SK-N-SH treated with all-trans-retinoic acid at 6 μM for 48 hours (cell line): ENCODE measurements at regions not wholly inside any gene's neighbourhood (a gene's known extent, or its start where the extent isn't known, plus 50 kb on each side); places are given as distances from the start of the nearest gene placed in this dataset.

Experiments used
- ATAC-seq: fragments of 200-7000 bp; cut with Tn5 transposase; 3 replicates; pipeline ENCODE4 v1.9.1; 2020; ENCODE audit warnings: mild to moderate bottlenecking, moderate library complexity
- ARNTL ChIP-seq: fragments of 450-650 bp; formaldehyde crosslinking; IDR thresholded peaks from 2 replicates; pipeline ENCODE4 v1.5.0; 2020; ENCODE audit warnings: low read depth, mild to moderate bottlenecking, moderate library complexity, borderline replicate concordance
- BACH2 ChIP-seq: fragments of 250-450 bp; sonication (Bioruptor Pico); IDR thresholded peaks from 2 replicates; pipeline ENCODE4 v1.9.0; 2021; ENCODE audit warnings: mild to moderate bottlenecking, borderline replicate concordance
- CSDC2 ChIP-seq: fragments of 250-450 bp; sonication (Bioruptor Pico); IDR thresholded peaks from 2 replicates; pipeline ENCODE4 v1.5.0; 2020; ENCODE audit warnings: mild to moderate bottlenecking, moderate library complexity
- ESRRG ChIP-seq: fragments of 250-450 bp; sonication (Bioruptor Pico); IDR thresholded peaks from 2 replicates; pipeline ENCODE4 v1.6.1; 2021; ENCODE audit warnings: mild to moderate bottlenecking
- GLIS3 ChIP-seq: fragments of 250-450 bp; sonication (Bioruptor Pico); IDR thresholded peaks from 2 replicates; pipeline ENCODE4 v1.5.0; 2020; ENCODE audit warnings: mild to moderate bottlenecking, moderate library complexity
- ISL1 ChIP-seq: fragments of 250-450 bp; sonication (Bioruptor Pico); IDR thresholded peaks from 2 replicates; pipeline ENCODE4 v2.1.2; 2022; ENCODE audit warnings: mild to moderate bottlenecking, moderate library complexity
- OSR1 ChIP-seq: fragments of 250-450 bp; sonication (Bioruptor Pico); IDR thresholded peaks from 2 replicates; pipeline ENCODE4 v1.8.0; 2022; ENCODE audit warnings: moderate library complexity, mild to moderate bottlenecking, inconsistent platforms
- PPARA ChIP-seq: fragments of 250-450 bp; sonication (Bioruptor Pico); IDR thresholded peaks from 2 replicates; pipeline ENCODE4 v1.5.0; 2020; ENCODE audit warnings: mild to moderate bottlenecking, borderline replicate concordance
- RARB ChIP-seq: fragments of 250-450 bp; sonication (Bioruptor Pico); IDR thresholded peaks from 2 replicates; pipeline ENCODE4 v1.8.0; 2021; ENCODE audit warnings: mild to moderate bottlenecking, moderate library complexity
- SNAI2 ChIP-seq: fragments of 250-450 bp; sonication (Bioruptor Pico); IDR thresholded peaks from 2 replicates; pipeline ENCODE4 v1.5.0; 2020; ENCODE audit warnings: mild to moderate bottlenecking, moderate library complexity
- TCF4 ChIP-seq: fragments of 250-450 bp; sonication (Bioruptor Pico); IDR thresholded peaks from 2 replicates; pipeline ENCODE4 v1.8.0; 2021; ENCODE audit warnings: mild to moderate bottlenecking, moderate library complexity, borderline replicate concordance
- TOX ChIP-seq: fragments of 250-450 bp; sonication (Bioruptor Pico); IDR thresholded peaks from 2 replicates; pipeline ENCODE4 v1.8.0; 2021; ENCODE audit warnings: mild to moderate bottlenecking, moderate library complexity, borderline replicate concordance
- ZC3H10 ChIP-seq: fragments of 250-450 bp; sonication (Bioruptor Pico); IDR thresholded peaks from 2 replicates; pipeline ENCODE4 v1.5.1; 2021; ENCODE audit warnings: mild to moderate bottlenecking, moderate library complexity
- ZFP30 ChIP-seq: fragments of 450-650 bp; formaldehyde crosslinking; IDR thresholded peaks from 2 replicates; pipeline ENCODE4 v1.5.0; 2022; ENCODE audit warnings: mild to moderate bottlenecking, moderate library complexity
- ZNF565 ChIP-seq: fragments of 450-650 bp; formaldehyde crosslinking; conservative IDR thresholded peaks from 2 replicates; pipeline ENCODE4 v1.5.0; 2020; ENCODE audit warnings: low read depth, mild to moderate bottlenecking, moderate library complexity
- ZNF70 ChIP-seq: fragments of 450-650 bp; formaldehyde crosslinking; IDR thresholded peaks from 2 replicates; pipeline ENCODE4 v1.5.0; 2020; ENCODE audit warnings: mild to moderate bottlenecking, moderate library complexity
- ZNF8 ChIP-seq: fragments of 450-650 bp; formaldehyde crosslinking; IDR thresholded peaks from 2 replicates; pipeline ENCODE4 v1.5.0; 2020; ENCODE audit warnings: mild to moderate bottlenecking, moderate library complexity
- TF ChIP-seq, protein P1 (sequence below): fragments of 250-450 bp; sonication (Bioruptor Pico); IDR thresholded peaks from 2 replicates; pipeline ENCODE4 v1.8.0; 2020; ENCODE audit warnings: mild to moderate bottlenecking, moderate library complexity, borderline replicate concordance
- TF ChIP-seq, protein P2 (sequence below): fragments of 250-450 bp; sonication (Bioruptor Pico); IDR thresholded peaks from 2 replicates; pipeline ENCODE4 v1.5.0; 2020; ENCODE audit warnings: mild to moderate bottlenecking, moderate library complexity
- TF ChIP-seq, protein P3 (sequence below): fragments of 250-450 bp; sonication (Bioruptor Pico); IDR thresholded peaks from 2 replicates; pipeline ENCODE4 v1.5.1; 2020; ENCODE audit warnings: low read depth, mild to moderate bottlenecking, moderate library complexity
- TF ChIP-seq, protein P4 (sequence below): fragments of 250-450 bp; sonication (Bioruptor Pico); IDR thresholded peaks from 2 replicates; pipeline ENCODE4 v1.5.1; 2021; ENCODE audit warnings: mild to moderate bottlenecking, moderate library complexity

DNA sequence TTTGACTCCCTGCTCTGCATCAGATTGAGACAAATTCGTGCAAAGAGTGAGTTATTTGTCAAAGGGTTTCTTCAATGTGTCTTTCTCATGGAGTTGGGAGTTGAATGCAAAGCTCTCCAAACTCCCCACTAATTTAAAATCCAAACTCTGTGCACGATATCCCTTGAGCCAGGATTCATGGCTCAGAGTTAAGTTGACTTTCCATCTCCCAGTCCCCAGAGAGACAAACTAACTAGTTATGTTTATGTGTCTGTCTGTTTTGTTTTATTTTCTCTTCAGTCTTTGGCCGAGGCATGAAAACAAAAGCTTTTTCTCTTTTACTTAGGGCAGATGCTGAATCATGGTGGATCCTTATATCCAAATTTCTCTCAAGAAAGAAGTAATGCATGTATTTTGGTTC lies 570.0 kb upstream of the CDH5 start:
- TF ChIP-seq, protein P1, sequence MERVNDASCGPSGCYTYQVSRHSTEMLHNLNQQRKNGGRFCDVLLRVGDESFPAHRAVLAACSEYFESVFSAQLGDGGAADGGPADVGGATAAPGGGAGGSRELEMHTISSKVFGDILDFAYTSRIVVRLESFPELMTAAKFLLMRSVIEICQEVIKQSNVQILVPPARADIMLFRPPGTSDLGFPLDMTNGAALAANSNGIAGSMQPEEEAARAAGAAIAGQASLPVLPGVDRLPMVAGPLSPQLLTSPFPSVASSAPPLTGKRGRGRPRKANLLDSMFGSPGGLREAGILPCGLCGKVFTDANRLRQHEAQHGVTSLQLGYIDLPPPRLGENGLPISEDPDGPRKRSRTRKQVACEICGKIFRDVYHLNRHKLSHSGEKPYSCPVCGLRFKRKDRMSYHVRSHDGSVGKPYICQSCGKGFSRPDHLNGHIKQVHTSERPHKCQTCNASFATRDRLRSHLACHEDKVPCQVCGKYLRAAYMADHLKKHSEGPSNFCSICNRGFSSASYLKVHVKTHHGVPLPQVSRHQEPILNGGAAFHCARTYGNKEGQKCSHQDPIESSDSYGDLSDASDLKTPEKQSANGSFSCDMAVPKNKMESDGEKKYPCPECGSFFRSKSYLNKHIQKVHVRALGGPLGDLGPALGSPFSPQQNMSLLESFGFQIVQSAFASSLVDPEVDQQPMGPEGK (CRISPR knock-in tag): no peak
- TF ChIP-seq ZFP30: no peak
- no peak for TF ChIP-seq SNAI2
- TF ChIP-seq ZNF8 (CRISPR knock-in tag): no peak
- TF ChIP-seq, protein P2, sequence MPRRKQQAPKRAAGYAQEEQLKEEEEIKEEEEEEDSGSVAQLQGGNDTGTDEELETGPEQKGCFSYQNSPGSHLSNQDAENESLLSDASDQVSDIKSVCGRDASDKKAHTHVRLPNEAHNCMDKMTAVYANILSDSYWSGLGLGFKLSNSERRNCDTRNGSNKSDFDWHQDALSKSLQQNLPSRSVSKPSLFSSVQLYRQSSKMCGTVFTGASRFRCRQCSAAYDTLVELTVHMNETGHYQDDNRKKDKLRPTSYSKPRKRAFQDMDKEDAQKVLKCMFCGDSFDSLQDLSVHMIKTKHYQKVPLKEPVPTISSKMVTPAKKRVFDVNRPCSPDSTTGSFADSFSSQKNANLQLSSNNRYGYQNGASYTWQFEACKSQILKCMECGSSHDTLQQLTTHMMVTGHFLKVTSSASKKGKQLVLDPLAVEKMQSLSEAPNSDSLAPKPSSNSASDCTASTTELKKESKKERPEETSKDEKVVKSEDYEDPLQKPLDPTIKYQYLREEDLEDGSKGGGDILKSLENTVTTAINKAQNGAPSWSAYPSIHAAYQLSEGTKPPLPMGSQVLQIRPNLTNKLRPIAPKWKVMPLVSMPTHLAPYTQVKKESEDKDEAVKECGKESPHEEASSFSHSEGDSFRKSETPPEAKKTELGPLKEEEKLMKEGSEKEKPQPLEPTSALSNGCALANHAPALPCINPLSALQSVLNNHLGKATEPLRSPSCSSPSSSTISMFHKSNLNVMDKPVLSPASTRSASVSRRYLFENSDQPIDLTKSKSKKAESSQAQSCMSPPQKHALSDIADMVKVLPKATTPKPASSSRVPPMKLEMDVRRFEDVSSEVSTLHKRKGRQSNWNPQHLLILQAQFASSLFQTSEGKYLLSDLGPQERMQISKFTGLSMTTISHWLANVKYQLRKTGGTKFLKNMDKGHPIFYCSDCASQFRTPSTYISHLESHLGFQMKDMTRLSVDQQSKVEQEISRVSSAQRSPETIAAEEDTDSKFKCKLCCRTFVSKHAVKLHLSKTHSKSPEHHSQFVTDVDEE (CRISPR knock-in tag): no peak
- TF ChIP-seq OSR1 (CRISPR knock-in tag): no peak
- TF ChIP-seq TCF4 (CRISPR knock-in tag): no peak
- TF ChIP-seq ZNF565: no peak
- TF ChIP-seq ARNTL (CRISPR knock-in tag): no peak
- no peak for TF ChIP-seq CSDC2 (CRISPR knock-in tag)
- TF ChIP-seq GLIS3 (CRISPR knock-in tag): no peak
- TF ChIP-seq ZC3H10: no peak
- TF ChIP-seq RARB (CRISPR knock-in tag): no peak
- TF ChIP-seq ISL1 (CRISPR knock-in tag): no peak
- TF ChIP-seq, protein P3, sequence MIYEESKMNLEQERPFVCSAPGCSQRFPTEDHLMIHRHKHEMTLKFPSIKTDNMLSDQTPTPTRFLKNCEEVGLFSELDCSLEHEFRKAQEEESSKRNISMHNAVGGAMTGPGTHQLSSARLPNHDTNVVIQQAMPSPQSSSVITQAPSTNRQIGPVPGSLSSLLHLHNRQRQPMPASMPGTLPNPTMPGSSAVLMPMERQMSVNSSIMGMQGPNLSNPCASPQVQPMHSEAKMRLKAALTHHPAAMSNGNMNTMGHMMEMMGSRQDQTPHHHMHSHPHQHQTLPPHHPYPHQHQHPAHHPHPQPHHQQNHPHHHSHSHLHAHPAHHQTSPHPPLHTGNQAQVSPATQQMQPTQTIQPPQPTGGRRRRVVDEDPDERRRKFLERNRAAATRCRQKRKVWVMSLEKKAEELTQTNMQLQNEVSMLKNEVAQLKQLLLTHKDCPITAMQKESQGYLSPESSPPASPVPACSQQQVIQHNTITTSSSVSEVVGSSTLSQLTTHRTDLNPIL (CRISPR knock-in tag): no peak
- TF ChIP-seq BACH2 (CRISPR knock-in tag): no peak
- no peak for TF ChIP-seq TOX
- no peak for ATAC-seq

DNA sequence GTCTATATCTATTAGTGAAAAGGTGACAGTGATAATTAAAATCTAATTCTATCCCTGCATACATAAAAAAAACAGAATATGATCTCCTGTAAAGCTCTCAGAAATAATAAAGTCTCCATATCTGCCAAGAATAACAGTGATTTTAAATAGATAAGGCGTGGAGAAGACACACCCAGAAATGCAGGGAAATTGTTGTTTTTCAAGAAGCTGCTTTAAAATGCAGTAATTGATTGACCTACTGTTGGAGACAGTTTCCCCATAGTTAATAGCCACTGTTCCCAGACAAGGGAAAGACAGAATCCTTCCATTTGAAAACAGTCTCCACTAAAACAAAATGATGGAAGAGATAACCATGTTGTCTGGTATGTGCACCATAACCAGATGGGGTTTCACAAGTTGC lies 571.5 kb upstream of the CDH5 start:
- no peak for TF ChIP-seq CSDC2 (CRISPR knock-in tag)
- TF ChIP-seq ZNF8 (CRISPR knock-in tag): no peak
- TF ChIP-seq ZNF70: no peak
- TF ChIP-seq ZNF565: no peak
- TF ChIP-seq GLIS3 (CRISPR knock-in tag): no peak
- no peak for TF ChIP-seq PPARA (CRISPR knock-in tag)
- no peak for TF ChIP-seq ZC3H10
- no peak for TF ChIP-seq ESRRG
- no peak for TF ChIP-seq TOX
- TF ChIP-seq, protein P3 (CRISPR knock-in tag): no peak
- TF ChIP-seq, protein P1 (CRISPR knock-in tag): no peak
- TF ChIP-seq, protein P4, sequence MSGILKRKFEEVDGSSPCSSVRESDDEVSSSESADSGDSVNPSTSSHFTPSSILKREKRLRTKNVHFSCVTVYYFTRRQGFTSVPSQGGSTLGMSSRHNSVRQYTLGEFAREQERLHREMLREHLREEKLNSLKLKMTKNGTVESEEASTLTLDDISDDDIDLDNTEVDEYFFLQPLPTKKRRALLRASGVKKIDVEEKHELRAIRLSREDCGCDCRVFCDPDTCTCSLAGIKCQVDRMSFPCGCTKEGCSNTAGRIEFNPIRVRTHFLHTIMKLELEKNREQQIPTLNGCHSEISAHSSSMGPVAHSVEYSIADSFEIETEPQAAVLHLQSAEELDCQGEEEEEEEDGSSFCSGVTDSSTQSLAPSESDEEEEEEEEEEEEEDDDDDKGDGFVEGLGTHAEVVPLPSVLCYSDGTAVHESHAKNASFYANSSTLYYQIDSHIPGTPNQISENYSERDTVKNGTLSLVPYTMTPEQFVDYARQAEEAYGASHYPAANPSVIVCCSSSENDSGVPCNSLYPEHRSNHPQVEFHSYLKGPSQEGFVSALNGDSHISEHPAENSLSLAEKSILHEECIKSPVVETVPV (CRISPR knock-in tag): no peak
- no peak for TF ChIP-seq ISL1 (CRISPR knock-in tag)
- no peak for TF ChIP-seq ZFP30
- ATAC-seq: no peak

DNA sequence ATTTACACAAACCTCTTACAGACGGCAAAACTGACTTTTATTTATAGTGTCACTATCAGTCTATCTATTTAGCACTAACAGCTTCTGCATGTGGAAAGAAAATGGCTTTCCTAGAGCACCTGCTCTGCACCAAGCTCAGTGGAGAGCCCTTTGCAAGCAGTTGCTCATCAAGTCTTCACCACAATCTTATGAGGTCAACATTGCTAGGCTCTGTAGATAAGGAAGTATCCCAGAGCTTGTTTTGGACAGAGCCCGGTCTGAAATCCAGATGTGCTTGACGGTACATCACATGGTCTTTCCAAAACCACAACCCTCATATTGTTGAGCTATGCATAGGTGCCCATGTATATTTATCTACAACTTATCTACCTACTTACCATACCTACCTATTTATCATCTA lies 572.7 kb upstream of the CDH5 start:
- no peak for ATAC-seq
- TF ChIP-seq PPARA (CRISPR knock-in tag) (no peak), ARNTL (CRISPR knock-in tag) (no peak), TCF4 (CRISPR knock-in tag) (no peak), OSR1 (CRISPR knock-in tag) (no peak), CSDC2 (CRISPR knock-in tag) (no peak), BACH2 (CRISPR knock-in tag) (no peak), ISL1 (CRISPR knock-in tag) (no peak), SNAI2 (no peak)
- TF ChIP-seq, protein P4 (CRISPR knock-in tag): no peak
- TF ChIP-seq, protein P1 (CRISPR knock-in tag): no peak
- TF ChIP-seq, protein P3 (CRISPR knock-in tag): no peak
